ENCODE measurements at regions not wholly inside any gene's neighbourhood (a gene's known extent, or its start where the extent isn't known, plus 50 kb on each side); places are given as distances from the start of the nearest gene placed in this dataset.

GRCh38 chr13:22298530-22298929 is 627.7 kb downstream of the FGF9 start:
- no peak overlapping the region for H3K4me3 ChIP-seq
- TF ChIP-seq CTCF (IDR thresholded peaks at IDR 0.05) = no peak

GRCh38 chr13:22311734-22312404 is 641.0 kb downstream of the FGF9 start:
- no peak for TF ChIP-seq CTCF (IDR thresholded peaks at IDR 0.05)
- Histone ChIP-seq H3K27ac (peak overlapping the region in 1 of 2 donors; percentile 5), H3K9me3 (no peaks in the 10 kb centered on the region), H3K4me3 (no peak overlapping the region), H3K4me1 (no peaks in the 10 kb centered on the region), H3K36me3 (no peaks in the 10 kb centered on the region), H3K27me3 (no peaks in the 10 kb centered on the region)
- DNase-seq (ENCODE audit: low spot score) = peak; percentile 61

More at GRCh38 chr13:22298530-22298929, 627.7 kb downstream of the FGF9 start:
- Histone ChIP-seq H3K36me3 (no peaks in the 10 kb centered on the region), H3K9me3 (no peaks in the 10 kb centered on the region), H3K27ac (no peak overlapping the region), H3K27me3 (no peaks in the 10 kb centered on the region), H3K4me1 (no peaks in the 10 kb centered on the region)
- no peak for DNase-seq (ENCODE audit: low spot score)

DNA sequence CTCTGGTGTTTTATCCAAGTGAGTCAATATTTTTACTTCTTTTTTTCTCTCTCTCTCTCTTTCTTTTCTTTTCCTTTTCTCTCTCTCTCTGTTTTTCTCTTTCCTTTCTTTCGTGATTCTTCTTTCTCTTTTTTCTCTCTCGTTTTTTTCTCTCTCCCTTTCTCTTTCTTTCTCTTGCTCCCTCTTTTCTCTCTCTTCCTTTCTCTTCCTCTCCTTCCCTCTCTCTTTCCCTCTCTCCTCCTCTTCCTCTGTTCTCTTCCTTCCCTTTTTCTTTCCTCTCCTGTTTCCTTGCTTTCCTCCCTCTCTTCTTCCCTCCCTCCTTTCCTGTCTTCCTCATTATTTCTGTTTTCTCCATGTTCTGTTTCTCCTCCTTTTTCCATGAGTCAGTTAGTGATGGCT is 641.5 kb downstream of the FGF9 start:
- Histone ChIP-seq H3K9me3 (no peaks in the 10 kb centered on the region), H3K4me1 (no peaks in the 10 kb centered on the region), H3K4me3 (no peak overlapping the region), H3K27me3 (no peaks in the 10 kb centered on the region), H3K36me3 (no peaks in the 10 kb centered on the region), H3K27ac (no peak overlapping the region)
- TF ChIP-seq CTCF (IDR thresholded peaks at IDR 0.05) = no peak
- no peak for DNase-seq (ENCODE audit: low spot score)

GRCh38 chr13:22316494-22317025 is 645.7 kb downstream of the FGF9 start:
- Histone ChIP-seq H3K9me3 (no peaks in the 10 kb centered on the region), H3K27me3 (no peaks in the 10 kb centered on the region), H3K36me3 (no peaks in the 10 kb centered on the region), H3K27ac (no peak overlapping the region), H3K4me1 (no peaks in the 10 kb centered on the region), H3K4me3 (no peak overlapping the region)
- DNase-seq (ENCODE audit: low spot score) = no peak
- no peak for TF ChIP-seq CTCF (IDR thresholded peaks at IDR 0.05)

GRCh38 chr13:22320991-22321390 is 650.1 kb downstream of the FGF9 start:
- H3K9me3 ChIP-seq = no peaks in the 10 kb centered on the region
- no peak for TF ChIP-seq CTCF (IDR thresholded peaks at IDR 0.05)

GRCh38 chr13:22325761-22326160 is 654.9 kb downstream of the FGF9 start:
- no peaks in the 10 kb centered on the region for H3K27me3 ChIP-seq
- DNase-seq (ENCODE audit: low spot score) = no peak
- TF ChIP-seq CTCF (IDR thresholded peaks at IDR 0.05) = no peak

More at GRCh38 chr13:22320991-22321390, 650.1 kb downstream of the FGF9 start:
- Histone ChIP-seq H3K36me3 (no peaks in the 10 kb centered on the region), H3K27ac (no peak overlapping the region), H3K4me1 (no peaks in the 10 kb centered on the region), H3K27me3 (no peaks in the 10 kb centered on the region), H3K4me3 (no peak overlapping the region)
- no peak for DNase-seq (ENCODE audit: low spot score)

More at GRCh38 chr13:22325761-22326160, 654.9 kb downstream of the FGF9 start:
- no peaks in the 10 kb centered on the region for H3K9me3 ChIP-seq
- H3K4me1 ChIP-seq = no peaks in the 10 kb centered on the region
- H3K27ac ChIP-seq = no peak overlapping the region
- no peaks in the 10 kb centered on the region for H3K36me3 ChIP-seq
- H3K4me3 ChIP-seq = no peak overlapping the region

Data from right atrium auricular region (tissue), 2 donors.